ENCODE measurements at regions not wholly inside any gene's neighbourhood (a gene's known extent, or its start where the extent isn't known, plus 50 kb on each side); places are given as distances from the start of the nearest gene placed in this dataset.

GRCh38 chr4:145234091-145234706 is 53.8 kb upstream of the OTUD4 start:
- peak; percentile 19 for DNase-seq (ENCODE audit: low read depth)

GRCh38 chr4:145231906-145232700 is 51.7 kb upstream of the OTUD4 start:
- DNase-seq (ENCODE audit: low read depth) = no peak

- no peak for DNase-seq (ENCODE audit: low read depth)
These were observed 50.3 kb upstream of the OTUD4 start for GRCh38 chr4:145230726-145231125.
